Endothelial cell of umbilical vein (primary cell): ENCODE measurements at regions not wholly inside any gene's neighbourhood (a gene's known extent, or its start where the extent isn't known, plus 50 kb on each side); places are given as distances from the start of the nearest gene placed in this dataset.
"Not testable (repeated sequence)": the region's sequence is repeated elsewhere in the genome, so short reads cannot be mapped to it uniquely, and the experiment has no call there.

Experiments used
- BruUV-seq: library from RNA; stranded (reverse); fragments of 400-500 nt; replicated peaks from 2 replicates; lab custom pipeline; 2021; lab: Mats Ljungman, UMichigan
- CTCF ChIA-PET: fragments of 300-600, 350-600 bp; sonication (Branson Sonifier 250); formaldehyde crosslinking; loops from one replicate; lab custom pipeline; 2021; ENCODE audit warnings: antibody characterized with exemption, inconsistent platforms; lab: Charles Lee
- POLR2A ChIA-PET: fragments of 300-600, 350-600 bp; sonication (Branson Sonifier 250); formaldehyde crosslinking; loops from one replicate; lab custom pipeline; 2021; ENCODE audit warnings: antibody characterized with exemption, inconsistent platforms; lab: Charles Lee
- DNase-seq: peaks from one replicate; pipeline ENCODE4 v3.0.0-alpha.2; 2011; ENCODE audit warnings: low read depth, low spot score
- FAIRE-seq: peaks from 2 replicates; lab custom pipeline; 2011; peaks lifted over from hg19 to GRCh38; lab: Jason Lieb, UNC
- H2AFZ ChIP-seq: 2 replicates; pipeline ENCODE4 v1.6.0; 2012; ENCODE audit warnings: low read depth, low read length, control low read depth, inconsistent platforms
- H3K27ac ChIP-seq: 2 replicates; pipeline ENCODE4 v1.5.1; 2011; ENCODE audit warnings: low read depth, mild to moderate bottlenecking, control low read depth, low read length, moderate library complexity; ENCODE audit not compliant: insufficient read depth
- H3K27me3 ChIP-seq, 2 experiments: 2 replicates each; pipeline versions ENCODE4 v1.6.0 to v1.6.1; 2011; ENCODE audit warnings: low read length in 2 of 2, mixed read lengths in 1 of 2; ENCODE audit not compliant: control insufficient read depth in 2 of 2, insufficient read depth in 2 of 2
- H3K36me3 ChIP-seq, 2 experiments: 2 replicates in 1 of 2; 3 replicates in 1 of 2; pipeline ENCODE4 v1.5.1; 2011; ENCODE audit warnings: low read length in 2 of 2, mild to moderate bottlenecking in 1 of 2, moderate library complexity in 1 of 2; ENCODE audit not compliant: control insufficient read depth in 2 of 2, insufficient read depth in 2 of 2; ENCODE audit errors: extremely low read depth in 1 of 2
- H3K4me1 ChIP-seq: 3 replicates; pipeline ENCODE4 v1.5.1; 2011; ENCODE audit warnings: mild to moderate bottlenecking, low read length; ENCODE audit not compliant: control insufficient read depth, insufficient read depth; ENCODE audit errors: extremely low read depth
- H3K4me2 ChIP-seq: 2 replicates; pipeline ENCODE4 v1.6.1; 2011; ENCODE audit warnings: low read length, control low read depth, mixed read lengths; ENCODE audit not compliant: insufficient read depth
- H3K4me3 ChIP-seq, 3 experiments: fragments of 200-600 bp in 1 of 3; sonication (generic), shearing (Covaris generic) in 1 of 3; replicated peaks in 1 of 3; 2 replicates each; pipeline ENCODE4 v1.5.1; 2011 to 2016; ENCODE audit warnings: control low read depth in 3 of 3, low read length in 3 of 3, mild to moderate bottlenecking in 2 of 3, inconsistent platforms in 1 of 3, low read depth in 1 of 3, moderate library complexity in 1 of 3; ENCODE audit not compliant: insufficient read depth in 1 of 3
- H3K79me2 ChIP-seq: 2 replicates; pipeline ENCODE4 v1.6.0; 2012; ENCODE audit warnings: low read length, inconsistent platforms; ENCODE audit not compliant: control insufficient read depth, insufficient read depth
- H3K9ac ChIP-seq: replicated peaks from 2 replicates; pipeline ENCODE3; 2011; ENCODE audit warnings: low read length, control low read depth; ENCODE audit not compliant: insufficient read depth; ENCODE audit errors: extremely low read depth
- H3K9me1 ChIP-seq: replicated peaks from 3 replicates; pipeline ENCODE4 v1.6.0; 2011; ENCODE audit warnings: mild to moderate bottlenecking, low read length; ENCODE audit not compliant: control insufficient read depth, insufficient read depth; ENCODE audit errors: extremely low read depth
- H3K9me3 ChIP-seq: replicated peaks from 2 replicates; pipeline ENCODE4 v1.5.1; 2012; ENCODE audit warnings: low read length, inconsistent platforms; ENCODE audit not compliant: control insufficient read depth, insufficient read depth
- H4K20me1 ChIP-seq: replicated peaks from 2 replicates; pipeline ENCODE3; 2011; ENCODE audit warnings: mild to moderate bottlenecking, low read length; ENCODE audit not compliant: control insufficient read depth, insufficient read depth; ENCODE audit errors: extremely low read depth
- dilution Hi-C: fragments of 300-500 bp; cut with MboI; formaldehyde crosslinking; loops from one replicate; pipeline ENCODE4 v1.15.0; 2019; ENCODE audit warnings: low sequenced_read_pairs; ENCODE audit not compliant: extremely low pct_ligation_motif_present
- intact Hi-C: fragments of 100-400 bp; cut with micrococcal nuclease; formaldehyde crosslinking; loops from one replicate; pipeline ENCODE4 v1.10.0; 2022

GRCh38 chr21:6101588-6101987 lies 4419.8 kb upstream of the TPTE start:
- H4K20me1 ChIP-seq, BruUV-seq, DNase-seq, intact Hi-C loops, FAIRE-seq, H3K9me1 ChIP-seq, POLR2A ChIA-PET, H3K4me3 ChIP-seq, H3K9ac ChIP-seq, CTCF ChIA-PET, H3K36me3 ChIP-seq, H3K27me3 ChIP-seq, H3K4me2 ChIP-seq, H3K27ac ChIP-seq, H3K9me3 ChIP-seq, H3K4me1 ChIP-seq, H2AFZ ChIP-seq, dilution Hi-C loops, H3K79me2 ChIP-seq: not testable (repeated sequence)

DNA sequence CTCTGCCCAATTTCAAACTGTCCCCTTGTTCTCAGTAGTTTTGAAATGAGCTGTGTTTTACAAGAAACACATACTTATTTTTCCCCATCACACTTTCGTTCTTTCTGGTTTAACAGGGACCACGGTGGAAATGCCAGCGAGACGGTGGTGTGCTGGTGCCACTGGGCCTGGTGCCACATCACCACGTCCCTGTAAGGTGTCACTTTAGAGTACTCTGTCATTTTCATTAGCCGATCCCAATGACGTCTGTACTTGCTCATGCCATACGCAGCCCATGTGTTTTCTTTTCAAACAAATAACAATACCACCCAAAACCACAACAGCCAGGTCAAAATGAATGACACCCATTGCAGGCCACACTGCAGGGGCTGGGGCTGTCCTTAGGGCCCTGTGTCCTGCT lies 4416.8 kb upstream of the TPTE start:
- FAIRE-seq, BruUV-seq, H3K27ac ChIP-seq, H2AFZ ChIP-seq, dilution Hi-C loops, intact Hi-C loops, H3K36me3 ChIP-seq, H3K27me3 ChIP-seq, POLR2A ChIA-PET, CTCF ChIA-PET, H3K9me1 ChIP-seq, H3K4me2 ChIP-seq, H3K9me3 ChIP-seq, DNase-seq, H3K4me3 ChIP-seq, H3K79me2 ChIP-seq, H4K20me1 ChIP-seq, H3K4me1 ChIP-seq, H3K9ac ChIP-seq: not testable (repeated sequence)

GRCh38 chr21:6106686-6107567 lies 4414.5 kb upstream of the TPTE start:
- H2AFZ ChIP-seq, POLR2A ChIA-PET, intact Hi-C loops, DNase-seq, H3K36me3 ChIP-seq, H4K20me1 ChIP-seq, H3K4me3 ChIP-seq, H3K4me1 ChIP-seq, dilution Hi-C loops, H3K9me3 ChIP-seq, H3K27ac ChIP-seq, H3K9me1 ChIP-seq, H3K79me2 ChIP-seq, BruUV-seq, CTCF ChIA-PET, H3K9ac ChIP-seq, H3K4me2 ChIP-seq, H3K27me3 ChIP-seq, FAIRE-seq: not testable (repeated sequence)

- H3K9ac ChIP-seq, BruUV-seq, POLR2A ChIA-PET, H3K27ac ChIP-seq, H3K4me2 ChIP-seq, CTCF ChIA-PET, H3K36me3 ChIP-seq, DNase-seq, dilution Hi-C loops, H2AFZ ChIP-seq, H3K9me3 ChIP-seq, H3K4me1 ChIP-seq, H3K4me3 ChIP-seq, H3K9me1 ChIP-seq, H4K20me1 ChIP-seq, FAIRE-seq, intact Hi-C loops, H3K27me3 ChIP-seq, H3K79me2 ChIP-seq: not testable (repeated sequence)
Observed at GRCh38 chr21:6108894-6109293, 4412.5 kb upstream of the TPTE start.
